ENCODE measurements at regions not wholly inside any gene's neighbourhood (a gene's known extent, or its start where the extent isn't known, plus 50 kb on each side); places are given as distances from the start of the nearest gene placed in this dataset.

GRCh38 chr13:99027661-99028425 lies 50.0 kb upstream of the DOCK9 start:
- H3K27me3 Mint-ChIP-seq (ENCODE audit: low read depth): no peaks in the 10 kb centered on the region
- H3K4me1 Mint-ChIP-seq: peaks cover 2% of the 10 kb centered on the region; the same call in 1 of the 2 replicates
- ChIA-PET POLR2A (no interaction called here), CTCF (interaction anchor here (0.8 to 2.2 kb wide), 16 partner anchors 10 to 277 kb away, joined by 3 to 22 read pairs (median 5); partner anchors contain the start of gene DOCK9)
- no peak for ATAC-seq
- DNase-seq (ENCODE audit: low spot score): no peak
- TF ChIP-seq NR3C1 (CRISPR knock-in tag; conservative IDR thresholded peaks at IDR 0.05; ENCODE audit: low read depth) (no peak), NFE2L1 (CRISPR knock-in tag; IDR thresholded peaks at IDR 0.05) (no peak), ZNF532 (CRISPR knock-in tag; IDR thresholded peaks at IDR 0.05; ENCODE audit: borderline replicate concordance) (no peak), HMGA2 (CRISPR knock-in tag; IDR thresholded peaks at IDR 0.05) (no peak), ATF2 (CRISPR knock-in tag; IDR thresholded peaks at IDR 0.05; ENCODE audit: borderline replicate concordance, low read depth) (no peak), ZNF317 (CRISPR knock-in tag; IDR thresholded peaks at IDR 0.05; ENCODE audit: borderline replicate concordance, low read depth) (no peak), NFATC4 (CRISPR knock-in tag; IDR thresholded peaks at IDR 0.05) (no peak)
- TF ChIP-seq, protein P1, sequence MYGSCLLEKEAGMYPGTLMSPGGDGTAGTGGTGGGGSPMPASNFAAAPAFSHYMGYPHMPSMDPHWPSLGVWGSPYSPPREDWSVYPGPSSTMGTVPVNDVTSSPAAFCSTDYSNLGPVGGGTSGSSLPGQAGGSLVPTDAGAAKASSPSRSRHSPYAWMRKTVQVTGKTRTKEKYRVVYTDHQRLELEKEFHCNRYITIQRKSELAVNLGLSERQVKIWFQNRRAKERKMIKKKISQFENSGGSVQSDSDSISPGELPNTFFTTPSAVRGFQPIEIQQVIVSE (CRISPR knock-in tag; IDR thresholded peaks at IDR 0.05; ENCODE audit: borderline replicate concordance): no peak
- TF ChIP-seq, protein P2, sequence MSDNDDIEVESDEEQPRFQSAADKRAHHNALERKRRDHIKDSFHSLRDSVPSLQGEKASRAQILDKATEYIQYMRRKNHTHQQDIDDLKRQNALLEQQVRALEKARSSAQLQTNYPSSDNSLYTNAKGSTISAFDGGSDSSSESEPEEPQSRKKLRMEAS (CRISPR knock-in tag; IDR thresholded peaks at IDR 0.05): no peak
- TF ChIP-seq, protein P3, sequence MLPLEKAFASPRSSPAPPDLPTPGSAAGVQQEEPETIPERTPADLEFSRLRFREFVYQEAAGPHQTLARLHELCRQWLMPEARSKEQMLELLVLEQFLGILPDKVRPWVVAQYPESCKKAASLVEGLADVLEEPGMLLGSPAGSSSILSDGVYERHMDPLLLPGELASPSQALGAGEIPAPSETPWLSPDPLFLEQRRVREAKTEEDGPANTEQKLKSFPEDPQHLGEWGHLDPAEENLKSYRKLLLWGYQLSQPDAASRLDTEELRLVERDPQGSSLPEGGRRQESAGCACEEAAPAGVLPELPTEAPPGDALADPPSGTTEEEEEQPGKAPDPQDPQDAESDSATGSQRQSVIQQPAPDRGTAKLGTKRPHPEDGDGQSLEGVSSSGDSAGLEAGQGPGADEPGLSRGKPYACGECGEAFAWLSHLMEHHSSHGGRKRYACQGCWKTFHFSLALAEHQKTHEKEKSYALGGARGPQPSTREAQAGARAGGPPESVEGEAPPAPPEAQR (CRISPR knock-in tag; IDR thresholded peaks at IDR 0.05): no peak
- no peak overlapping the region for H3K4me3 Mint-ChIP-seq
- 0 out of 2 replicates have a peak, but pooled peaks cover 3% of the 10 kb centered on the region for H3K36me3 Mint-ChIP-seq
- H3K9me3 Mint-ChIP-seq: peaks cover 17% of the 10 kb centered on the region
- H3K27ac Mint-ChIP-seq: no peak overlapping the region

GRCh38 chr13:99028890-99029289 lies 51.0 kb upstream of the DOCK9 start:
- Mint-ChIP-seq H3K27me3 (ENCODE audit: low read depth) (no peaks in the 10 kb centered on the region), H3K36me3 (0 out of 2 replicates have a peak, but pooled peaks cover 3% of the 10 kb centered on the region), H3K4me1 (peaks cover 2% of the 10 kb centered on the region; the same call in 1 of the 2 replicates), H3K27ac (no peak overlapping the region), H3K9me3 (peaks cover 17% of the 10 kb centered on the region), H3K4me3 (no peak overlapping the region)
- TF ChIP-seq TP53 (CRISPR knock-in tag; IDR thresholded peaks at IDR 0.05) (no peak), ZNF219 (CRISPR knock-in tag; IDR thresholded peaks at IDR 0.05; ENCODE audit: borderline replicate concordance) (no peak), ZNF232 (CRISPR knock-in tag; IDR thresholded peaks at IDR 0.05) (no peak), CTCF (IDR thresholded peaks at IDR 0.05) (peak; percentile 33), CREM (CRISPR knock-in tag; IDR thresholded peaks at IDR 0.05) (no peak)
- ChIA-PET POLR2A (no interaction called here), CTCF (interaction anchor here (0.6 to 2.2 kb wide), 51 partner anchors 9 to 546 kb away, joined by 3 to 22 read pairs (median 4); partner anchors contain the start of gene DOCK9)
- DNase-seq (ENCODE audit: low spot score) (peak; percentile 59), ATAC-seq (peak; percentile 94)

All from WTC11 (cell line).